MV-4-11 (cell line): ENCODE measurements at regions not wholly inside any gene's neighbourhood (a gene's known extent, or its start where the extent isn't known, plus 50 kb on each side); places are given as distances from the start of the nearest gene placed in this dataset.
"Not testable (repeated sequence)": the region's sequence is repeated elsewhere in the genome, so short reads cannot be mapped to it uniquely, and the experiment has no call there.

Experiments
- DNase-seq: peaks from one replicate; lab custom pipeline; 2025; lab: John Stamatoyannopoulos, UW

DNA sequence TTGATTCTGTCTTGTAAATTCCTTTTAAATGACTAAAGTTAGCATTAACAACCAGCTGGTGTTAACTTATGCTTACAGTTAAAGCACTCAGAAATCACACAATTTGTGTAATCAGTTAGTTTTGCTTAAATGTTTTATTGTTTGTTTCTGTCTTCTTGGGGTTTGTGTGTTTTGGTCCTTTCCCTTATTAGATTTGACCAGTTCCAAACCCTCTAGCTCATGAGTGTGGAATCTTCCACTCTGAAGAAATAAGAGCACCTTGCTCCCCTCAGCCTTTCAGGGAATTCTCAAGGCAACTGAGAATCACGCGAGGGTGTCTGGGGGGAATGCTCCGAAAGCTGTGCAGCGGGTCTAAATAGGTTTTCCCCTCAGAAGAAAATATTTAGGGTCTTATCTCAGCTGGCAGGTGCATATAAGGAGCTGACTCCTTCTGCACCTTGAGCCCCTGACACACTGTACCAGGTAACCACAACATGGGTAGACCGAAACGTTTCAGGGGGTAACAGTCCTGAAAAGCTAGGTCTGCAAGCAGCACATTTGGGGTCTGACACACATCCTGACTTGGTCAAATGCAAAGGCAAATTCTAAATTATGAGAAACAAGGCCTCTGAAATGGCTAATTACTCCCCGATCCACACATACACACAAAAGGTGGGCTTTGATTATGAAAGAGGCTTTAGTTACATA, 188.1 kb upstream of the ETV3 start:
- DNase-seq = no peak

- DNase-seq = no peak
Measured at GRCh38 chr1:157325220-157325619, 187.0 kb upstream of the ETV3 start.

- not testable (repeated sequence) for DNase-seq
Measured at GRCh38 chr1:157321972-157322371, 183.8 kb upstream of the ETV3 start.

DNA sequence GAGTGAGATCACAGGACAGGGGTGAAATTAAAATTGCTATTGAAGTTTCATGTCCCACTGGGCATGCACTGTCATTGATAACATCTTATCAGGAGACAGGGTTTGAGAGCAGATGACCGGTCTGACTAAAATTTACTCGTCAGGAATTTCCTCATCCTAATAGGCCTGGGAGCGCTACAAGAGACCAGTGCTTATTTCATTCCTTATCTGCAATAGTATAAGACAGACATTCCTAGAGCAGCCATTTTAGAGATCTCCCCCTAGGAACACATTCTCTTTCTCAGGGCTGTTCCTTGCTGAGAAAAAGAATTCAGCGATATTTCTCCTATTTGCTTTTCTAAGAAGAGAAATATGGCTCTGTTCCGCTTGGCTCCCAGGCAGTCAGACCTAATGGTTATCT, 181.4 kb upstream of the ETV3 start:
- no peak for DNase-seq

DNA sequence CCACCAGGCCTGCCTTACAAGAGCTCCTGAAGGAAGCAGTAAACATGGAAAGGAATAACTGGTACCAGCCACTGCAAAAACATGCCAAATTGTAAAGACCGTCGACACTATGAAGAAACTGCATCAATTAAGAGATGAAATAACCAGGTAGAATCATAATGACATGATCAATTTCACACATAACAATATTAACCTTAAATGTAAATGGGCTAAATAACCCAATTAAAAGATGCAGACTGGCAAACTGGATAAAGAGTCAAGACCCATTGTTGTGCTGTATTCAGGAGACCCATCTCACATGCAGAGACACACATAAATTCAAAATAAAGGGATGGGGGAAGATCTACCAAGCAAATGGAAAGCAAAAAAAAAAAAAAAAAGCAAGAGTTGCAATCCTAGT, 179.0 kb upstream of the ETV3 start:
- DNase-seq = not testable (repeated sequence)

- DNase-seq = no peak
Measured at GRCh38 chr1:157315544-157315943, 177.3 kb upstream of the ETV3 start.

DNA sequence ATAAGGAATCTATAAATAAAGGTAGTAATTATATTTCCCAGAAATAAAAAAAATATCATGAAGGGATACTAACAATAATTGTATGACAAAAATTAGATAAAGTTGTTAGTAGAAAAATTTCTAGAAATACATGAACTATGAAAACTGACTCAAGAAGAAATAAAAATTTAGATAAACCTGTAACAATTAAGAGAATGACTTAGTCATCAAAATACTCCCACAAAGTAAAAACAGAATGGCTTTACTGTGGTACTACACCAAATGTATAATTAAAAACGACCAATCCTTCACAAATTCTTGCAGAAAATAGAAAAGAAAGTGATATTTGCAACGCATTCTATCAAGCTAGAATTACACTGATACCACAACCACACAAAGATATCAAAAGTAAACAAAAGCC, 176.2 kb upstream of the ETV3 start:
- DNase-seq = no peak

DNA sequence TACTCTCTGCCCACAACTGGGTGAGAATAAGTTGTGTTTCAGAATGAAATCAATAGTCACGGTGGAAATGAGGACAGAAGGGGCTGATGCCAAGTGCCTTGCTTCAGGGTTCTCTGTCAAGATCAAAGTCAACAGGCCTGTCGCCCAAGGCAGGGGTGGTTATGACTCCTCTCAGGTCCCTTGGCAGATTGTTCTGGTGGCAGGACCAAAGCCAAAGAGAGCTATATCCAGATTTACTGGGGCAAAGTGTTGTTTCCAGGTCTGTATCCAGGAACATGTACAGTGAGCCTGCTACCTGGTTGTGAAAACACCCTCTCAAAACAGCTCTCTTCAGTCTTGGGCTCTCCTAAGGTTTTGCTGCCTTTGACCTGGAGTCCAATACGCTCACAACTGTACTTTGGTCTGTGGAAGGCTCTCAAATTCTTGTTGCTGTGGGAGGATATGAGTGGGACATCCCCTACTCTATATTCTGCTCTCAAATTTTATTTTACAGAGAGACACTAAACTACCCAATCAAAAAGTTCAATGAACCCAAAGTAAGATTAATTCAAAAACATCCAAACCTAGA, 175.1 kb upstream of the ETV3 start:
- no peak for DNase-seq

GRCh38 chr1:157312082-157312812, 174.1 kb upstream of the ETV3 start:
- no peak for DNase-seq

GRCh38 chr1:157311730-157312081, 173.5 kb upstream of the ETV3 start:
- DNase-seq = no peak

- DNase-seq = peak; percentile 59
Measured at GRCh38 chr1:157310805-157311729, 172.9 kb upstream of the ETV3 start.

DNA sequence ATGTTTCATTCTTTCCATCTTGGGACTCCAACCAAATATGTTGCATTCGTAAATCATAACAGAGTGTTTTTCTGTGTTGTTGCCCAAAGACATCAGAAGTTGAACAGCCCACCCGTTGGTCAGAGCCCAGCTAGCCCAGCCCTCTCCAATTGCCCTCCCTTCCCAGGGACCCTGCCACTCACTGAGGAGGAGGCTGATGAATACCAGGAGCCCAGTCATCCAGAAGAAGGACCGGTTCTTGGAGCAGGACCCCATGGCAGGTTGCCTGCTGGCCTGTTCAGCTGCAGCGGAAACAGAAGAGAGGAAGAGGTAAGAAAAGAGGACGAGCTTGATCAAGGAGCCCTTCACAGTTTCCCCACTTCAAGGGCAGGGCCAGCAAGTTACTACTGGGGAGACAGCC, 172.2 kb upstream of the ETV3 start:
- DNase-seq = no peak

DNA sequence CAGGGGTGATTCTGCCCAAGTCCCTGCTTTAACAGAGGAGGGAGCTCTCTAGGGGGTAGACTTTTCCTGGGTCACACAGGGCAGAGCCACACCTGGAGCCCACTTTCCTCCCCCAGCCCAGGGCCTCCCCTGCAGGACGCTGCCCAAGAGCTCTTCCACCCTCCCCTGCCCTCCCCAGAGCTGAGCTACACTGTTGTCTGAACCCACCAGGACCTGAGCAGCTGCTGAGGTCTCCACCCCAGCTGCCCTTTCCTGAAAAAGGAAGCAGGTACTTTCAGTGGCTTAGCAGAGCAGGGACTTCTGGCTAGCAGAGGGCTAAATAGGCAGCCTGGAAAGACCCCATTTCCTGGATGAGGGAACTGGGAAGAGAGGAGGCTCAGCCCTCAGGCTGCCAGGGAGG, 169.3 kb upstream of the ETV3 start:
- DNase-seq = peak; percentile 42

- no peak for DNase-seq
Measured at GRCh38 chr1:157306896-157307295, 168.7 kb upstream of the ETV3 start.

DNA sequence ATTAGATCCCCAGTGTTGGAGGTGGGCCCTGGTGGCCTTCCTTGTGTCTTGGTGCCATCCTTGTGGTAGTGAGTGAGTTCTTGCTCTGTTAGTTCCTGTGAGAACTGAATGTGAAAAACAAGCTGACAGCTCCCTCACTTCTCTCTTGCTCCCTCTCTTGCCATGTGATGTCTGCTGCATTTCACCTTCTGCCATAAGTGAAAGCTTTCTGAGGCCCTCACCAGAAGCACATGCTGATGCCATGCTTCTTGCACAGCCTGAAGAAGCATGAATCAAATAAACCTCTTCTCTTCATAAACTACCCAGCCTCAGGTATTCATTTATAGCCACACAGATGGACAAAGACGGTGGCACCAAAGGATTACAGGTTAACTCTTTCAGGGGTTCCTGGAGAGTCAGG, 166.1 kb upstream of the ETV3 start:
- DNase-seq = no peak

DNA sequence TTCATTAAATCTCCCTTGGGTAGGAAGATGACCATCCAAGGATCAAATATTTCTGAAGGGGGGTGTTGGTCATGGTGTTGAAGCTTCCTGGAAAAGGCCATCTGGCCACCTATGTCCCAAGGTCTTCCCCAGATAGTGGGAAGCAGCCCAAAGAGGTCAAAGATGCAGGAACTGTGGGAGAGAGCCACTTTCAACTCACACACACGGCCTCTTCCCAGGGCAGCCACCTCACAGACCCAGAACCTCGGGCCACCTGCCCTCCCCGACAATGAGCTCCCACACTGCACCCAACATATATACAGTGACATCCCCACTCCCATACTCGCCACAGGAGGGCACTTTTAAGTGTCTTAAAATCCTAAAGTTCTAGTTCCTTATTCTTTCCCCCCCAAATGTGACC, 164.5 kb upstream of the ETV3 start:
- no peak for DNase-seq

DNA sequence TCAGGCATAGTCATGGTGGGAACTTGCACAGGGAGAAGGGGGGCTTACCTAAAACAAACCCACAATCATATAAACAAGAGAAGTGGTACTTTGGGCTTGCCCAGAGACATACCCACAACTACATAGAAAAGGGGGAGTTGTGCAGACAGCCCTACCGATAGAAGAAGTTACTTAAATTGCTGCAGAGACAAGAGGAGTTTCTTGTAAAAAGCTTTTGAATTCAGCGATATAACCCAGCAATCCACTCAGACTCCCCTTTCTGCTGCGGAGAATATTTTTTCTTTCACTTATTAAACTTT, 164.0 kb upstream of the ETV3 start:
- DNase-seq = no peak

DNA sequence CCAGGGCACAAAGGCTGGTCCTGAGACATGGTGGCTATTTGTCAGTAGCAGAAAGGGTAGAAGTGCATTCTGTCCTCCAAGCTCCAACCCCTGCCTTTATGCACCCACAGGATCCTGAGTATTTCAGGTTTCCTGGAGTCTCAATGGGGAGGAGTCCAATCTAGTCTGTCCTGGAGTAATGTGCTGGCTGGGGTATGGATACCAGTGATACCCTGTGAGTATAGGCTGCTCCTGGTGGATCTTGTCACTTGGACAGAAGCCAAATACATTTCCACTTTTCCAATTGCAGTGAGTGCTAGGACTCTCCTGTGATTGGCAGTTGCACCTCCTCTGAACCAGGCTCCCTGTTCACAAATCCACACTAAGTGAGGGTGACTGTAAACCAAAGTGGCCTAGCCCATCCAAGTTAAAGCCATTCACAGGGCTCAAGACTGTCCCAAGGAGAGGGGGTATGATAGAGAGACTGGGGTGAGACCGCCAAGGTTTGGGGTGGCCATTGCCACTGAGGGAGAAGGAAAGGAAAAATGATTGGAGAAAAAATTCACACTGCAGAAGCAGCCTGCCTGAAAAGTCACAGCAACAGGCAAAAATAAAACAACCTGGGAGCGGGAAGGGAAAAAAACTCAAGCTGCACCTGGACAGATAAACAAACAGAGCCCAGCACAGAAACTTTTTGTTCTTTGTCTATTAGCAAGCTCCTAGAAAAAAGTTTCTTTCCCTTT, 163.4 kb upstream of the ETV3 start:
- DNase-seq = no peak

DNA sequence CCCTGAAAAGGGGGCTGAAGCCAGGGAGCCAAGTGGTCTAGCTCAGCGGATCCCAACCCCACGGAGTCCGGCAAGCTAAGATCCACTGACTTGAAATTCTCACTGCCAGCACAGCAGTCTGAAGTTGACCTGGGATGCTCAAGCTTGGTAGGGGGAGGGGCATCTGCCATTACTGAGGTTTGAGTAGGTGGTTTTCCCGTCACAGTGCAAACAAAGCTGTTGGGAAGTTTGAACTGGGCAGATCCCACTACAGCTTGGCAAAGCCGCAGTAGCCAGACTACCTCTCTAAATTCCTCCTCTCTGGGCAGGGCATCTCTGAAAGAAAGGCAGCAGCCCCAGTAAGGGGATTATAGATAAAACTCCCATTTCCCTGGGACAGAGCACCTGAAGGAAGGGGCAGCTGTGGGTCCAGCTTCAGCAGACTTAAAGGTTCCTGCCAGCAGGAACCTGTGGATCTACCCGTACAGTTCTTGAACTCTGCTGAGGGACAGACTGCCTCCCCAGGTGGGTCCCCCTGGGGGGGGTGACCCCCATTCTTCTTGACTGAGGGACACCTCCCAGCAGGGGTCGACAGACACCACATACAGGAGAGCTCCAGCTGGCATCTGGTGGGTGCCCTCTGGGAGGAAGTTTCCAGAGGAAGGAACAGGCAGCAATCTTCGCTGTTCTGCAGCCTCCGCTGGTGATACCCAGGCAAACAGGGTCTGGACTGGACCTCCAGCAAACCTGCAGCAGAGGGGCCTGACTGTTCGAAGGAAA, 156.4 kb upstream of the ETV3 start:
- not testable (repeated sequence) for DNase-seq

DNA sequence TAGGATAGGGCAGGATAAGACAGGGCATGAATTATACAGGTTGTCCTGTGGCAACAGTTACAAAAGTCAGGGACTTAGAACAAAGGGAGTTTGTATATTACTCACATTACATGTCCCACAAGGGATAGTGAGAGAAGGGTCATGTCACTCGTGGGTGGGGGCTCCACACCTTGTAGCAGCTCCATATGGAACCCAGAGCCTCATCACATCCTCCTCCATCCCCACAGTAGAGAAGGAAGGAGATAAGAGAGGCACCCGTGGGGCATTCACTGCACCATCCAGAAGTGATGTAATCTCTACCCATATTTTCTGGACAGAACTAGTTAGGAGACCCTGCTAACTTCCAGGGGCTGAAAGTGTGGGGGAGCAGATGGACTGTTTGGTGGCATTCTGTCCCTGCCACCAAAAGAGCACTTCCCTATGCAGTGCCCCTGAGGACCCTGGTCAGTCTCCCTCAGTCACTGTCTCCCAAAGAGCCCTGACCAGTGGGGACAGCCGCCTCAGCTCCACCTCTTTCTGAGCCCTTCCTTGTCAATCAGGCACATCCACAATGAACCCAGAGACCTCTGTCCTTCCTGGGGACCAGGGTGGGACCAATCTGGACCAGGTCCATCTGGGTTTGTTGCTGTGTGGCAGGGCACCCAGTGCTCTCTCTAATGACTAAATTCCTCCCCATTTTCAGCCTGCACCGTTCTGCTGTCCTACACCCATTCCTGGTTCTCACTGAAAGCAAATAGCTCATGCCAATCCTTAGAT, 154.8 kb upstream of the ETV3 start:
- no peak for DNase-seq

DNA sequence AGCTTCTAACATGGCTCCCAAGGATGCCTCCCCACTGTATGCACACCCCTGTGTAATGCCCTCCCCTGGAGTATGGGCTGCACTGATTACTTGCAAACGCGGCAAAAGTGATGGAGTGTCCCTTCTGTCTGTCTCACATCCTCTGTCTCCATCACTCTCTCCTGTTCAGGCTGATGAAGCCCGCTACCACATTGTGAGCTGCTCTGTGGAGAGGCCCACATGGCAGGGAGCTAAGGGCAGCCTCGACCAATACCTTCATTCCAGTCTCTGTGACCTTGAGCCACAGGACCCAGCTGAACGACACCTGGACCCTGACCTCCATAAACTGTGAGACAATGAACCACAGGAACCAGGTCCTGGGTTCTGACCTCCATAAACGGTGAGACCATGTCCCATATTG, 154.1 kb upstream of the ETV3 start:
- no peak for DNase-seq
